GM18861 (cell line): ENCODE measurements at regions not wholly inside any gene's neighbourhood (a gene's known extent, or its start where the extent isn't known, plus 50 kb on each side); places are given as distances from the start of the nearest gene placed in this dataset.
A peak's percentile ranks its signal among the peaks of the same experiment; 100 is the strongest.

ENCODE experiments used
- ATAC-seq: cut with Tn5 transposase; IDR thresholded peaks from one replicate; pipeline ENCODE4 v1.9.1; 2021; ENCODE audit not compliant: unreplicated experiment

DNA sequence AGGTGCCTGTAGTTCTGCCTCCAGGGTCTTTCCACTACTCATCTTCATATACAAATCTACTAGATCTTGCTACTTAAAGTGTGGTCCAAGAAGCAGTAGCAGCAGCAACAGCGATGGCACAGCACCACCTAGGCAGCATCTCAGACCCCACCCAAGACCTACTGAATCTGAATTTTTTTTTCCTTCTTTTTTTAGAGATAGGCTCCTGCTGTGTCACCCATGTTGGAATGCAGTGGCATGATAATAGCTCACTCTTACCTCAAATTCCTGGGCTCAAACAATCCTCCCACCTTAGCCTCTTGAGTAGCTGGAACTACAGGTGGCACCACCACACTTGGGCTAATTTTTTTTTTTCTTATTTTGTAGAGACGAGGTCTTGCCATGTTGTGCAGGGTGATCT lies 346.7 kb upstream of the TGFBR2 start:
- no peak for ATAC-seq

DNA sequence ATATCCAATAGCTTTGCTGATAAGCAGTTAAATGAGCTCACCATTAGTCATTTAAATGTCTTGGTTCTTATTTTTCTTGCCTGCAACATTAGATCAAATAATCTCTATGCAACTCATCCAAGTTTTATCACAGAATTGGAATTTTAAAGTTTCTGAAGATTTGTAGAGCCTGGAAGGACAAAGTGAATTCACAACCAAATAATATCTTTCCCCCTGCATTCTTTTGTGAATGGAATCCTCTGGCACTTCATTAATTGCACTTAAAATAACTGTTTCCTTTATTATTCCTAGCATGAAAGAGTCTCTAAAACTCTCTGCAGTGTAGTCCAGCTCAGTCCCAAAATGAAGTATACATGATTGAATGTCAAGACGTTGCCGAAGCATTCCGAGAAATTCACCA lies 345.6 kb upstream of the TGFBR2 start:
- ATAC-seq: no peak

DNA sequence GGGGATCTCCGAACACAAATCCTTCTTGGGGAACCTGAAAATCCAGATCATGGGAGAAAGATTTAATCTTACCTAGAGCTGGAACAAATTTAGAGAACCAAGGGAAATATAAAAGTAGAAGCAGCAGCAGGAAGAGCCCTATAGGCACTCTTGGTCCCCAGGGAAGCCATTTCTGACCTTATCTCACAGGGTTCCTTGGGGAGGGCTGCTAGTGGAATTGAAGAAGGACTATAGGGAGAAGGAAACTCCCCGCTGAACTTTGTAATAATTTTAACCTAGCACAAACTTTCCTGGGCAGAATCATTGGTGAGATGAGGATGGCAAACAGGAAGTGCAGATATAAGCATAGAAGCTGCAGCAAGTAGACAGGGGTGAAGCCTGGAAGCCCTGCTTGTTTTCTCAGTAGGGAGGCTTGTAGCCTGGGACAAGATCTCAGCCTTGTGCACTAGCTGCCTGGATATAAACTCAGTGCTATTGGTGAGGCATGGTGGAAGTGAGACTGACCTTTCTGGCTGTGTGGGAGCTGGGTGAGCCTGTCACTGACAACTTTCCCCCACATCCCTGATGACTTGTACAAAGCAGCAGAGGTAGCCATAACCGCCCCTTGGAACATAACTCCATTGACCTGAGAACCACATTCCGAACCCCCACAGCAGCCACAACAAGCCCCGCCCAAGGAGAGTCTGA lies 343.0 kb upstream of the TGFBR2 start:
- ATAC-seq: no peak

DNA sequence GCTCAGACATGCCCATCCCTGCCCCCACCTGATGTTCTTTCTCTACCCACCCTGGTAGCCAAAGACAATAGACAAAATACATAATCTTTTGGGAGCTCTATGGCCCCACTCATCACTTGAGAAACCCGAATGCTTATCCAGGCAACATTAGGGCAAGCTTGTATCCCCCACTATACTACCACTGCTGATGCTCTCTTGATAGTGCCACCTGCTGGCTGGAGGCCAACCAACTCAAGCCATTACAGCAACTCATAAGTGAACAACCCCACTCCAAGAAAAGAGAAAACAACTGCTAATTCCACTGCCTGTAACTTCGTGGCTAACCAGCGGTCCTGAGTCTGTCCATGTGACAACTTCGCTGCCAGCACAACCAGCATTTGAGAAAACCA lies 342.5 kb upstream of the TGFBR2 start:
- no peak for ATAC-seq

DNA sequence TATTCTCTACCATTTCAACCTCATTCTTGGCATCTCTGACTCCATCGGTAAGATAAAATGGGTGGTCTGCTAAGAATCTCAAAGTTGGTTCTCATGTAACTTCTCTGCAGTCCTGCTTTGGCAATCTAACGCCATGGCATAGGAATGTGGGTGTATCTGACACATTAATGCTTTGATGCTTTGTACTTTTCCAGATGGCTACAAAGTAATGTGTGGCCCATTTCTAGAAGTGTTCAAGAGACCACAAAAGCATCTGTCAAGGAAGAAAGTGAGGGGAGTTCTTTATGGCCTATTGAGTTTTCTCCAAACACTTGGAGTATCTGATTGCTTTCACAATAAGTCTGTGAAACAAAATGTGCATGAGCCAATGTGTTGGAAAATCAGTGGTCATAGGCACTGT lies 339.9 kb upstream of the TGFBR2 start:
- no peak for ATAC-seq

DNA sequence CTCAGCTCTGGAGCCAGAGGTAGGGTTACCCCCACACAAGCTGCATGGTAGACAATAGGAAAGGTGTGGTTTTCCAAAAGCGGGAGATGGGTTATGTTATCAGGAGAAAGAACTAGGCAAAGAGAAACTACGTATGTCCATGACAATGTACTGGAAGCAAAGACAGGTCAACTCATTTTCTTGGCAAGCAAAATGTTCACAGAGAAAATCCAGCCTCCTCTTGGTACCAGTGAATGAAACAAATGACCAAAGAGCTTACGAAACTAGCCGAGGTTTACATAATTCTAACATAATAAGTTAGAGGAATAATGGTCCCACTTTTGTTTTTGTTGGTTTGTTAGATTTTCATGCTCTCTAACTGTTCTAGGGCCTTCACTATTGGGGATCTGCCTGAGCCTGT lies 338.1 kb upstream of the TGFBR2 start:
- no peak for ATAC-seq

- peak; percentile 85 for ATAC-seq
These were observed 336.5 kb upstream of the TGFBR2 start for GRCh38 chr3:30269751-30270445.

DNA sequence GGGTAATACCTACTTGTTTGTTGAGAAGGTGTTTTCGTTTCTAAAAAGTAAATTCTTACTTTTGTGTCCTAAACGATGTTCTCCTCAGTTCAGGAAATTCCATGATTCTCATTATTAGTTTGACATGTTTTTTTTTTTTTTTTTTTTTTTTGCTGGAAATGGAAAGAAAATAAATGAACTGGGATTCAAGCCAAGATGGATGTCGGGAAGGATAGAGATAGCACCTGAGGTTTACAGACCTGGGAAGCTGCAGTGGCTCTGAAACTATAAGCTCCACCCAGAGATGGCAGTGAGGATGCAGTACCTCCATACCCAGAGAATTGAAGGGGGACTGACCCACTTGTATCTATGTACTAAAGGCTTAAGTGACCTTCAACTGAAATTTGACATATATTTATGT lies 334.6 kb upstream of the TGFBR2 start:
- ATAC-seq: no peak

- ATAC-seq: no peak
These were observed 332.9 kb upstream of the TGFBR2 start for GRCh38 chr3:30273304-30274072.

DNA sequence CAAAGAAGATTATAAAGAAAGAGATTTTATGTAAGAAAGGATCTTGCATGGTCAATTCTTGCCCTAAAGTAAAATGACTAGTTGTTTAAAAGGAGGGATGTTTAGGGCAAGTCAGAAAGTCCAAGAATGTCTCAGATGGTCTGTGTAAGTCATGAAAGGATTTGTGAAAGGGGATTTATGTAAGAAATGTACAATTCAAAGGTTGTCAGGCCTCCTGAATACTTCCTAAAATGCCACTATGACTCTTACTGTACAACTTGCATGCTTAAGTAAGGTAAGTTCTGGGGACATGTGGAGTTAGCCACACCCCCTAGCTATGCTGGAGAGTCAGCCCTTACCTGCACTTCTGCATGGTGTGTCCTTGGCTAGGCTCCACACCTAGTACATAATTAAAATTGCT lies 328.9 kb upstream of the TGFBR2 start:
- ATAC-seq: no peak

- no peak for ATAC-seq
These were observed 324.9 kb upstream of the TGFBR2 start for GRCh38 chr3:30281526-30281925.

- ATAC-seq: no peak
These were observed 324.2 kb upstream of the TGFBR2 start for GRCh38 chr3:30282154-30282696.

GRCh38 chr3:30285188-30286006 lies 321.0 kb upstream of the TGFBR2 start:
- no peak for ATAC-seq

DNA sequence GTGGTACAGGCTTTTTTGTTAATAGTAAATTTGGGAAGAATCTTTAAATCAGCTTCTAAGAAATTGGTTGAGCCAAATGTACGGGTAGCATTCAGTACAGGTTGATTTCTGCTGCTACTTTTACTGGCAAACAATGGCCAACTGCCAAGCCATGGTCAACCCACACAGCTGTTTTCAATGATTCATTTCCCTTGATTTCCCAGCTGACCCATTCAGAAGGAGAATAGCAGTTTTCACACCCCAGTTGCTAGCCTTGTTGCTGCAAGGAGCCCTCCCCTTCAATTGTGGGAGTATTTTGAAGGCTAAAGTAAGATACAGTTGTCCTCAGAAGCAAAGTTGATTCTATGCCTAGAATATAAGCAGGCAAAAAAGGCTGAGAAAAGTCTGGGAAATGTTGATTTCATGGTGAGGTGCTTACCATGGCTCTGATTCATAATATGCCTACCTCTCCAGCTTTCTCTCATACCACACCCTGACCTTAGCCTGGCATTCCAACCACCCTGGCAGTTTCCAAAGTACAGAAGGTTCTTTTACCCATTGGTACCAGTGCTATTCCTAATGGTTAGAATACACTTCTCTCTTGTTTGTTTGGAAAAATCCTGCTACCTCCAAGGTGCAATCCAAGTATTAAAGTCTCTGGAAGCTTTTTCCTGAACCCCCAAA lies 320.3 kb upstream of the TGFBR2 start:
- no peak for ATAC-seq

DNA sequence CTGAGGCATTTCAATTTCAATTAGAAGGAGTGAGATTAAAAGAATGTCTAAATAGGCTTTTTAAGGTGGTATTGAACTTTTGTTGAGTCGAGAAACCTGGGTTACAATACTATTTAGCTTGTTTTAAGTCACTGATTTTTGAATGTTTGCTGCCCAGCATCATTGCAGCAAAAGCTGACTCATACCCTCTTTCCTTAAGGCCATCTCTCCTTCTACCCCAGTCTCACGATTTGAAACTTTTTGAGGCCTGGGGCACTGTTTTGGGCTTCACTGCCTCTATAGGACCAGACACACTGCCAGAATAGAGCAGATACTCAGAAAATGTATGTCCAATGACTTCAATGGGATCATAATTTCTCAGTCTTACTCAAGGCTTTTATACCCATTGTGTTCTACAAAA lies 319.6 kb upstream of the TGFBR2 start:
- no peak for ATAC-seq

DNA sequence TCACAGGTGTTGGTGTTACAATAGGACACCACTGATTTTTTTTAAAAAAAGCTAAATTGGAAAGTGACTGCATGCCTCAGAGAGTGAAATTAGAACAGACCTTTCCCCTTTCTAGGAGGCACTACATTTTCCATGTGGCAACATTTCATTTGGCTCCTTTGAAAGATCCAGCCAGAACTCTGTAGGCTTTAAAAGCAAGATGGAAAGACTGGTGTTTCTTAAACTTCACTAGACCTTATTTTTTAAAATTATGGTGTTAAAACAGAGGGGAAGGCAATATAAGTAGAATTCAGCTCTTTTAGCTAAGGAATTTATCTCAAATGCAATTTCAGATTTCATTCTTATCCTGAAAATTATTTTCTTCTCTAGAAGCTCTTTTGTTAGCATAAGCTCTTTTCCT lies 317.6 kb upstream of the TGFBR2 start:
- no peak for ATAC-seq

- no peak for ATAC-seq
These were observed 317.1 kb upstream of the TGFBR2 start for GRCh38 chr3:30289324-30289723.

- ATAC-seq: no peak
These were observed 316.6 kb upstream of the TGFBR2 start for GRCh38 chr3:30289766-30290165.

DNA sequence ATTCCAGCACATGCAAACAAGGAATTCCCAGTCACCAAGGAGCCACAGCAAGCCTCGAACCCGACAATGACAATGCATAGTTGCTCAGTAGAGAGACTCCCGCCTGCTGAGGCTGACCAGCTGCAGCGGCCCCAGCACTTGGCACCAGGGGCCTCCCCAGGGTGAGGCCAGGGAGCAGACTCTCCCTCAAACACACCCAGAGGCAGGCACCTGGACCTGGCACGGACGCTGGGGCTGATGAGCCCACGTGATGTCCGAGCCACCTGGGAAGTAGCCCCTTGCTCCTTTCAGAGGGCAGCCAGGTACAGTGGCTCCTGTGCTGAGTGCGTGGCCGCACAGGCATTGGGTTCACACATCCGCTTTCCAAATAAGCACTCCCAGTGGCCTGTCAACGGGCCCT lies 315.9 kb upstream of the TGFBR2 start:
- no peak for ATAC-seq

DNA sequence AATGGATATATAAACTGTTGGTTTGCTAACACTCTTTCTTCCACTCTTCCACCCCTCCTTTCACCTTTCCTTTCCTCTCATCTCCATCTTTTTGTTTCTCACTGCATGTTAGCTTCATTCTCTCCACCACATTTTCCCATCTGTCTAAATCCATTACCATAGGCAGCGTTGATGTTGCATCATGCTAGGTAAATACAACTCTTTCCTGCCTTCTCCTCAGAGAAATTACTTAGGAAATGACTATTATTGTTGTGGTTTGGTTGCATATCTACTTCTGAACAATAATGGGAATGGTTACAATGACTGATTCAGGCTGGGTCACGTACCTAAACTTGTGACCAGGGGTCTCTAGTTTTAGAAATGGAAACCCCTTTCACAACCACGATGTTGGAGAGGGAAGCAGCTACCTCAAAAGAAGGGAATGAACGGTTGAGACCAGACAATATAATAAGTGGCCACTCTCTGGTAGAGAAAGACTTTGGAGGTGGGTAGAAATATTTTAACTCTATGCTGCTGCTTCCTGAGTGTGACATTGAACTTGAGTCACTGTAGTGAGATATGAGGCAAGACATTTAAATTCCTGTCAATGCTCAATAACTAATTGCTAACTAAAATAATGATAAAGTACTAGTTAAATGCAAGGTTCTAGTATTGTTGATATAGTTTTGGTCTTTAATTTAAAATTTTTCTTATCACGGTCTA lies 314.1 kb upstream of the TGFBR2 start:
- ATAC-seq: no peak
